Karpas-422 (cell line): ENCODE measurements at regions not wholly inside any gene's neighbourhood (a gene's known extent, or its start where the extent isn't known, plus 50 kb on each side); places are given as distances from the start of the nearest gene placed in this dataset.

Source experiments
- DNase-seq: peaks from one replicate; pipeline ENCODE4 v3.0.0-alpha.2; 2015
- H2AFZ ChIP-seq: fragments of 200-600 bp; sonication (generic); 2 replicates; pipeline ENCODE4 v1.6.1; 2014; ENCODE audit warnings: antibody characterized with exemption, low read length, mixed read lengths
- H3K27ac ChIP-seq: fragments of 200-600 bp; sonication (generic); 2 replicates; pipeline ENCODE4 v1.5.1; 2014; ENCODE audit warnings: mild to moderate bottlenecking, low read length, moderate library complexity
- H3K27me3 ChIP-seq: fragments of 200-600 bp; sonication (generic); 2 replicates; pipeline ENCODE4 v1.6.1; 2014; ENCODE audit warnings: low read length, mixed read lengths
- H3K36me3 ChIP-seq: fragments of 200-600 bp; sonication (generic); 2 replicates; pipeline ENCODE4 v1.6.1; 2014; ENCODE audit warnings: low read length, mixed read lengths; ENCODE audit not compliant: insufficient read depth
- H3K4me1 ChIP-seq: fragments of 200-600 bp; sonication (generic); 2 replicates; pipeline ENCODE4 v1.6.1; 2014; ENCODE audit warnings: mild to moderate bottlenecking, low read length, mixed read lengths
- H3K4me2 ChIP-seq: fragments of 200-600 bp; sonication (generic); 2 replicates; pipeline ENCODE4 v1.6.1; 2014; ENCODE audit warnings: low read length, low read depth, mild to moderate bottlenecking; ENCODE audit not compliant: poor library complexity, severe bottlenecking
- H3K4me3 ChIP-seq: fragments of 200-600 bp; sonication (generic); 2 replicates; pipeline ENCODE4 v1.5.1; 2014; ENCODE audit warnings: mild to moderate bottlenecking, antibody characterized with exemption, low read length, mixed read lengths
- H3K79me2 ChIP-seq: fragments of 200-600 bp; sonication (generic); 2 replicates; pipeline ENCODE4 v1.6.1; 2014; ENCODE audit warnings: mild to moderate bottlenecking, low read length, mixed read lengths
- H3K9ac ChIP-seq: fragments of 200-600 bp; sonication (generic); 2 replicates; pipeline ENCODE4 v1.6.0; 2014; ENCODE audit warnings: low read length
- H3K9me2 ChIP-seq: fragments of 200-600 bp; sonication (generic), shearing (Covaris generic); replicated peaks from 2 replicates; pipeline ENCODE4 v1.6.0; 2014; ENCODE audit warnings: mild to moderate bottlenecking, low read length, moderate library complexity; ENCODE audit not compliant: insufficient read depth
- H3K9me3 ChIP-seq: fragments of 300-700, 200-600 bp; sonication (generic); 2 replicates; pipeline ENCODE4 v1.6.1; 2014; ENCODE audit warnings: low read length, mixed read lengths
- H4K20me1 ChIP-seq: fragments of 200-600 bp; sonication (generic); 2 replicates; pipeline ENCODE4 v1.6.1; 2014; ENCODE audit warnings: mild to moderate bottlenecking, antibody characterized with exemption, low read length, low read depth; ENCODE audit not compliant: insufficient read depth

- Histone ChIP-seq H3K79me2 (no peaks in the 10 kb centered on the region), H3K4me2 (no peak overlapping the region), H3K4me1 (no peaks in the 10 kb centered on the region), H3K4me3 (no peak overlapping the region), H3K9ac (no peak overlapping the region), H3K36me3 (no peaks in the 10 kb centered on the region), H2AFZ (no peak overlapping the region), H3K27me3 (no peaks in the 10 kb centered on the region), H3K9me3 (no peaks in the 10 kb centered on the region), H4K20me1 (no peaks in the 10 kb centered on the region), H3K9me2 (no peaks in the 10 kb centered on the region), H3K27ac (no peak overlapping the region)
- DNase-seq = no peak
Observed at GRCh38 chr5:174231956-174232487, 186.5 kb downstream of the NSG2 start.

DNA sequence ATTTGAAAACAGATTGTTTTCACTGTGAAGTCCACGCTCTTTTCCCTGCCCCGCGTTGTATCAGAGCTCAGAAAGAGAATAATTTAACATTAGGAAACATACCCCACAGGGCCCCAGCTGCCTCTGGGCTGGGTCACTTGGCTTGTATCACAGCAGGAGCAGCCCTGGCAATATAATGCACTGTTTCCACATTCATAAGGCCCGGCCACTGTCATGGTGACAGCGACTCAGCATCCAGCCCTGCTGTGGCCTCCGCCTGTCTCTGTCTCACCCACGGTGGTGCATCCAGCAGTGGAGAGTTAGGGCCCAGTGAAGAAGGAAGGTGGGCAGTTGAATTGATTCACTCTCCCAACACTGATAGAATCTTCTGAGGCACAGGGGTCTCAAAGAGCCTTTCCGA lies 188.9 kb downstream of the NSG2 start:
- Histone ChIP-seq H2AFZ (no peak overlapping the region), H3K27me3 (no peaks in the 10 kb centered on the region), H3K36me3 (no peaks in the 10 kb centered on the region), H3K27ac (no peak overlapping the region), H4K20me1 (no peaks in the 10 kb centered on the region), H3K4me2 (no peak overlapping the region), H3K9ac (no peak overlapping the region), H3K79me2 (no peaks in the 10 kb centered on the region), H3K9me2 (no peaks in the 10 kb centered on the region), H3K4me1 (no peaks in the 10 kb centered on the region), H3K4me3 (no peak overlapping the region), H3K9me3 (no peaks in the 10 kb centered on the region)
- DNase-seq = no peak

GRCh38 chr5:174235221-174236011 lies 189.9 kb downstream of the NSG2 start:
- Histone ChIP-seq H4K20me1 (no peaks in the 10 kb centered on the region), H3K9me2 (no peaks in the 10 kb centered on the region), H3K4me1 (no peaks in the 10 kb centered on the region), H3K9me3 (no peaks in the 10 kb centered on the region), H3K27ac (no peak overlapping the region), H2AFZ (no peak overlapping the region), H3K36me3 (no peaks in the 10 kb centered on the region), H3K79me2 (no peaks in the 10 kb centered on the region), H3K9ac (no peak overlapping the region), H3K27me3 (no peaks in the 10 kb centered on the region), H3K4me3 (no peak overlapping the region), H3K4me2 (no peak overlapping the region)
- no peak for DNase-seq

DNA sequence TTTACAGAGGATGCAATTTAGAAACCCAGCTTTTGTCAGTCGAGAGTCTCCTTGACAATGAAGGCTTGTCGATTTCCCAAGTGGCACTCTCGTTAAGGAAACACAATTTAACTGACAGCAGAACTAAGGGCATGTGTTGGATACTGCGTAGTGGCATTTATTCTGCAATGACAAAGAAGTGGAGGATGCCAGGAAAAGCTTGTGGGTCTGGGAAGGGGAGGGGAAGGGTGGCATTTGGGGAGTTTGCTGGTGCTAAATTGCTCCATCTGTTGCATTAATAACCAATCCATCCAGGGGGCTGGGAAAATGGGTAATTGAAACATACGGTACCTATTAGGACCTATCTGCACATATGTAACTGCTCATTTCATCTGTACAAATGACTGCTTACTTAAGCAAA lies 190.6 kb downstream of the NSG2 start:
- Histone ChIP-seq H3K9me3 (no peaks in the 10 kb centered on the region), H4K20me1 (no peaks in the 10 kb centered on the region), H2AFZ (no peak overlapping the region), H3K4me3 (no peak overlapping the region), H3K27ac (no peak overlapping the region), H3K27me3 (no peaks in the 10 kb centered on the region), H3K36me3 (no peaks in the 10 kb centered on the region), H3K9me2 (no peaks in the 10 kb centered on the region), H3K4me2 (no peak overlapping the region), H3K4me1 (no peaks in the 10 kb centered on the region), H3K79me2 (no peaks in the 10 kb centered on the region), H3K9ac (no peak overlapping the region)
- no peak for DNase-seq

- no peak overlapping the region for H2AFZ ChIP-seq
- H3K79me2 ChIP-seq = no peaks in the 10 kb centered on the region
- H3K27ac ChIP-seq = no peak overlapping the region
- no peaks in the 10 kb centered on the region for H3K36me3 ChIP-seq
- no peaks in the 10 kb centered on the region for H3K9me2 ChIP-seq
- H3K9ac ChIP-seq = no peak overlapping the region
- no peak overlapping the region for H3K4me3 ChIP-seq
- no peak overlapping the region for H3K4me2 ChIP-seq
- H4K20me1 ChIP-seq = no peaks in the 10 kb centered on the region
- H3K9me3 ChIP-seq = no peaks in the 10 kb centered on the region
- no peaks in the 10 kb centered on the region for H3K27me3 ChIP-seq
- H3K4me1 ChIP-seq = no peaks in the 10 kb centered on the region
- no peak for DNase-seq
Observed at GRCh38 chr5:174239718-174240117, 194.2 kb downstream of the NSG2 start.

DNA sequence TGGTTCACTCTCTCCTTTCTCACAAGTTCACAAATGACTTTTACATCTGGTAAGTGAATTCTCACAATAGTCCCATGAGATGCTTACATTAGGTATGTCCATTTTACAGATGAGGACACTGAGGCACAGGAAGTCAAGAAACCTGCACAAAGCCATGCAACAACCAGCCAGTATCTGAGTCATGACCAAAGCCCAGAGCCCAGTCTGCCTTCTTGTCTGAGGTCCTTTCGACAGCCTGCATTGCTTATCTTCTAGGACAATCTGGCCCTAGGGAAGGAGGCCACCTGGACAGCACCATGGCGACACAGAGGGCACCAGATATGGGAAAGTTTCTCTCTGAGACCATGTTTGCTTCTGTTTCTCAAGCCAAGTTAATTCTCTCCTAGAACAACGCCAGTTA lies 197.1 kb downstream of the NSG2 start:
- Histone ChIP-seq H3K27ac (no peak overlapping the region), H3K27me3 (no peaks in the 10 kb centered on the region)
- DNase-seq = no peak

DNA sequence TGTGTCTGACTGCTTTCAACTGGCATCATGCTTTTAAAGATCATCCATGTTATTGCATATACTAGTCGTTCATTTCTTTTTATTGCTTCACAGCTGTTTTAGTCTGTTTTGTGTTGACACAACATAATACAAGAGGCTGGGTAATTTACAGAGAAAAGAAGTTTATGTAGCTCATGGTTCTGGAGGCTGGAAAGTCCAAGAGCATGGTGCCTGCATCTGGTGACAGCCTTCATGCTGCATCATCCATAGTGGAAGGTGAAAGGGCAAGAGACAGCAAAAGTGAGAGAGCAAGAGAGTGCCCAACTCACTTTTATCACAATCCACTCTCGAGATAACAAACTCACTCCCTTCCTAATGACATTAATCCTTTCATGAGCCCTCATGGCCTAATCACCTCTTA lies 198.4 kb downstream of the NSG2 start:
- Histone ChIP-seq H3K9me2 (no peaks in the 10 kb centered on the region), H3K36me3 (no peaks in the 10 kb centered on the region), H3K27ac (no peak overlapping the region), H4K20me1 (no peaks in the 10 kb centered on the region), H2AFZ (no peak overlapping the region), H3K4me3 (no peak overlapping the region), H3K79me2 (no peaks in the 10 kb centered on the region), H3K4me2 (no peak overlapping the region), H3K9ac (no peak overlapping the region), H3K4me1 (no peaks in the 10 kb centered on the region), H3K9me3 (no peaks in the 10 kb centered on the region), H3K27me3 (no peaks in the 10 kb centered on the region)
- no peak for DNase-seq

More for the DNA sequence above, 197.1 kb downstream of the NSG2 start:
- Histone ChIP-seq H3K79me2 (no peaks in the 10 kb centered on the region), H3K4me2 (no peak overlapping the region), H3K4me1 (no peaks in the 10 kb centered on the region), H2AFZ (no peak overlapping the region), H3K4me3 (no peak overlapping the region), H3K9me3 (no peaks in the 10 kb centered on the region), H4K20me1 (no peaks in the 10 kb centered on the region), H3K9ac (no peak overlapping the region), H3K36me3 (no peaks in the 10 kb centered on the region), H3K9me2 (no peaks in the 10 kb centered on the region)

- Histone ChIP-seq H3K79me2 (no peaks in the 10 kb centered on the region), H3K27ac (no peak overlapping the region), H3K4me2 (no peak overlapping the region), H3K9me3 (no peaks in the 10 kb centered on the region), H3K36me3 (no peaks in the 10 kb centered on the region), H2AFZ (no peak overlapping the region), H3K9ac (no peak overlapping the region), H3K4me1 (no peaks in the 10 kb centered on the region), H3K9me2 (no peaks in the 10 kb centered on the region), H4K20me1 (no peaks in the 10 kb centered on the region), H3K27me3 (no peaks in the 10 kb centered on the region), H3K4me3 (no peak overlapping the region)
- no peak for DNase-seq
Observed at GRCh38 chr5:174245516-174246075, 200.1 kb downstream of the NSG2 start.
